Parathyroid adenoma (tissue), 2 donors: ENCODE measurements at regions not wholly inside any gene's neighbourhood (a gene's known extent, or its start where the extent isn't known, plus 50 kb on each side); places are given as distances from the start of the nearest gene placed in this dataset.

Experiments
- H2AFZ ChIP-seq: fragments of 300-600 bp; sonication (generic); one replicate; pipeline ENCODE4 v1.7.0; 2017; ENCODE audit warnings: antibody characterized with exemption, mild to moderate bottlenecking
- H3K27ac ChIP-seq: fragments of 300-600 bp; sonication (generic); one replicate; pipeline ENCODE4 v1.7.0; 2017
- H3K27me3 ChIP-seq: fragments of 300-600 bp; sonication (generic); one replicate; pipeline ENCODE4 v1.7.0; 2017; ENCODE audit warnings: low read length; ENCODE audit not compliant: control insufficient read depth, insufficient read depth
- H3K36me3 ChIP-seq: fragments of 300-600 bp; sonication (generic); one replicate; pipeline ENCODE4 v1.7.0; 2017; ENCODE audit warnings: low read length; ENCODE audit not compliant: control insufficient read depth, insufficient read depth
- H3K4me1 ChIP-seq: fragments of 300-600 bp; sonication (generic); one replicate; pipeline ENCODE4 v1.7.0; 2017; ENCODE audit warnings: control low read depth
- H3K4me2 ChIP-seq: fragments of 300-600 bp; sonication (generic); one replicate; pipeline ENCODE4 v1.7.0; 2017; ENCODE audit warnings: low read length
- H3K4me3 ChIP-seq: fragments of 300-600 bp; sonication (generic); one replicate; pipeline ENCODE4 v1.7.0; 2017; ENCODE audit warnings: low read depth, low read length
- H3K79me2 ChIP-seq: fragments of 300-600 bp; sonication (generic); one replicate; pipeline ENCODE4 v1.7.0; 2017; ENCODE audit warnings: control low read depth
- H3K9ac ChIP-seq: fragments of 300-600 bp; sonication (generic); one replicate; pipeline ENCODE4 v1.7.0; 2017; ENCODE audit warnings: mild to moderate bottlenecking
- H3K9me3 ChIP-seq: fragments of 300-600 bp; sonication (generic); one replicate; pipeline ENCODE4 v1.7.0; 2017; ENCODE audit warnings: low read length; ENCODE audit not compliant: control insufficient read depth
- TF ChIP-seq, protein P1 (sequence below): fragments of 300-600 bp; sonication (generic); IDR thresholded peaks from one replicate; pipeline ENCODE4 v1.7.0; 2017; ENCODE audit warnings: antibody characterized with exemption, mild to moderate bottlenecking
- donor health status: primary hyperparathyroidism.

GRCh38 chr13:24625331-24625731 is 54.9 kb upstream of the ATP12A start:
- H3K9me3 ChIP-seq = no peaks in the 10 kb centered on the region
- no peaks in the 10 kb centered on the region for H3K4me1 ChIP-seq
- H3K4me3 ChIP-seq = no peak overlapping the region
- no peaks in the 10 kb centered on the region for H3K79me2 ChIP-seq
- no peak overlapping the region for H3K9ac ChIP-seq
- H2AFZ ChIP-seq = no peak overlapping the region
- H3K4me2 ChIP-seq = no peak overlapping the region
- no peak overlapping the region for H3K27ac ChIP-seq
- no peaks in the 10 kb centered on the region for H3K36me3 ChIP-seq
- H3K27me3 ChIP-seq = no peaks in the 10 kb centered on the region
- TF ChIP-seq, protein P1, sequence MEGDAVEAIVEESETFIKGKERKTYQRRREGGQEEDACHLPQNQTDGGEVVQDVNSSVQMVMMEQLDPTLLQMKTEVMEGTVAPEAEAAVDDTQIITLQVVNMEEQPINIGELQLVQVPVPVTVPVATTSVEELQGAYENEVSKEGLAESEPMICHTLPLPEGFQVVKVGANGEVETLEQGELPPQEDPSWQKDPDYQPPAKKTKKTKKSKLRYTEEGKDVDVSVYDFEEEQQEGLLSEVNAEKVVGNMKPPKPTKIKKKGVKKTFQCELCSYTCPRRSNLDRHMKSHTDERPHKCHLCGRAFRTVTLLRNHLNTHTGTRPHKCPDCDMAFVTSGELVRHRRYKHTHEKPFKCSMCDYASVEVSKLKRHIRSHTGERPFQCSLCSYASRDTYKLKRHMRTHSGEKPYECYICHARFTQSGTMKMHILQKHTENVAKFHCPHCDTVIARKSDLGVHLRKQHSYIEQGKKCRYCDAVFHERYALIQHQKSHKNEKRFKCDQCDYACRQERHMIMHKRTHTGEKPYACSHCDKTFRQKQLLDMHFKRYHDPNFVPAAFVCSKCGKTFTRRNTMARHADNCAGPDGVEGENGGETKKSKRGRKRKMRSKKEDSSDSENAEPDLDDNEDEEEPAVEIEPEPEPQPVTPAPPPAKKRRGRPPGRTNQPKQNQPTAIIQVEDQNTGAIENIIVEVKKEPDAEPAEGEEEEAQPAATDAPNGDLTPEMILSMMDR = no peak

DNA sequence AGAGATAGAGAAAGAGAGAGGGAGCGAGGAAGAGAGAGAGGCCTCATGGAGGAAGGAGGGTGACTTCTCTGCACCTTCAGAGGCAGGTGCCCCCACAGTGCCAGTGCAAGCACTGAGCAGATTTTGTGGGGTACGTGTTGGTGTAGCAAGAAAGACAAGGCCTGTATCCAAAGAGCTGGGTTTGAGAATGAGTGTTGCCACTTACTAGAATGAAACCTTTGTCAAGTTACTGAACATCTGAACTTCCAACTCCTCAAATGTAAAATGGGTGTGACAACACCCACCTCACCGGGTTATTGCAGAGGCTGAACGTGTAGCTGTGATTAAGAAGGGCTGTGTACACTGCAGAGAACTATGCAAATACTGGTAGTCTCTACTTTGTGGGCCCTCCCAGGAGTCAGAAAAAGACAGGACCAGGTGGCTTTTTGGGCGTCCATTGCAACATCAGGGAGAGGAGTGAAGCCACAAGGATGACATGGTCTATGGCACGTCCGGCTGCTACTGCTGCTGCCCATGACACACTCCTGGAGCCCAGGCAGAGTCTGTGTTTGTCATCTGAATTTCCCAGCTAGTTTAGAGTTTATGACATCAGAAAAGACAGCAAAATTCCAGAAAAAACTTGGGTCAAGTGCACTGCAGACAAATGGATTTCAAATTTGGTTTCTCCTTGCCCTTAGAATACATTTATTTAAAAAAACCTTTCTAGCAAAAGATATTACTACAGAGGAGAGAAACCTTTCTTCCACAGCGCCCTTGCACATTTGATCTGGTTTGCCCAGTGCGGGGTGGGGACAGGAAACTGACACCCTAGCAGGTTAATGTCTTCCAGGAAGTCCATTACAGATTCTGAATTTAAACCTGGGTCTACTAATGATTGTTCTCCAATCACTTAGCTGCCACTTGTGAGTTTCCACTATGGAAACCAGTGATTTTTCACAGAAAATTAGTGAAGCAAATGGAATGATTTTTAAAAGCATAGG is 54.0 kb upstream of the ATP12A start:
- no peaks in the 10 kb centered on the region for H3K27me3 ChIP-seq
- no peak overlapping the region for H3K4me3 ChIP-seq
- TF ChIP-seq, protein P1 = no peak
- no peaks in the 10 kb centered on the region for H3K79me2 ChIP-seq
- no peak overlapping the region for H3K27ac ChIP-seq
- H2AFZ ChIP-seq = no peak overlapping the region
- no peaks in the 10 kb centered on the region for H3K4me1 ChIP-seq
- no peak overlapping the region for H3K4me2 ChIP-seq
- H3K9ac ChIP-seq = no peak overlapping the region
- H3K9me3 ChIP-seq = no peaks in the 10 kb centered on the region
- no peaks in the 10 kb centered on the region for H3K36me3 ChIP-seq

DNA sequence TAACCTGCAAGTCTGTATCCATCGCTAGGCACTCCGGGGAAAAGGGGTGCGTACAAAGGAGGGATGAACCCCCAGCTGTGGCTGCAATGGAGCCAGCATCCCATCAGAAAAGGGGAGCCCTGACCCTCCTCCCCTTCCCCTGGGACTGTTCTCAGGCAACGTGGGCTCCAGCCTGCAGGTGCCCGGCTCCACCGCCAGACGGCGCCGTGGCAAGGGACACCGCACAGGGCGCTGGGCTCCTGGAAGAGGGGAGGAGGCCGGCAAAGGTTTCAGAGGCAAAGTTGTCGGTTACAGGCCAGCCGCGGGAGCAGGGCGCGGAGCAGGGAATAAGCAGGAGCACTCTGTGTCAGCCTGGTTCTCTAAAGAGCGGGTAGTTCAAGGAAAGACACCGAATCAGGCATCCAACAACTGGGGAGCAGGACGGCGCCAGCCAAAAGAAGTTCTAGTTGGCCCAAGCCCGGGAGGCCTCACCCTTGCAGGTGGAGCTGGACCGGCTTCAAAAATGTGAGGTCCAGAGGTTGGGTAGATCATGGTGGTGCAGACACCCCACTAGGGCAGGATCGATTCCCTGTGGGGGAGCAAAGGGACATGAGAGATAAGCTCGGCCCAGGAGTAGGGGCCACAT is 53.0 kb upstream of the ATP12A start:
- Histone ChIP-seq H2AFZ (peak overlapping the region; percentile 48), H3K4me1 (no peaks in the 10 kb centered on the region), H3K27me3 (no peaks in the 10 kb centered on the region), H3K4me2 (no peak overlapping the region), H3K4me3 (no peak overlapping the region), H3K36me3 (no peaks in the 10 kb centered on the region), H3K79me2 (no peaks in the 10 kb centered on the region), H3K27ac (no peak overlapping the region), H3K9ac (no peak overlapping the region), H3K9me3 (no peaks in the 10 kb centered on the region)
- TF ChIP-seq, protein P1 = peak; percentile 82

GRCh38 chr13:24627946-24628345 is 52.3 kb upstream of the ATP12A start:
- Histone ChIP-seq H3K4me1 (no peaks in the 10 kb centered on the region), H3K9ac (no peak overlapping the region), H3K4me2 (no peak overlapping the region), H3K36me3 (no peaks in the 10 kb centered on the region), H3K9me3 (no peaks in the 10 kb centered on the region), H3K4me3 (no peak overlapping the region), H3K79me2 (no peaks in the 10 kb centered on the region), H2AFZ (no peak overlapping the region), H3K27ac (no peak overlapping the region), H3K27me3 (no peaks in the 10 kb centered on the region)
- TF ChIP-seq, protein P1 = no peak
